Panc1 (cell line): ENCODE measurements at regions not wholly inside any gene's neighbourhood (a gene's known extent, or its start where the extent isn't known, plus 50 kb on each side); places are given as distances from the start of the nearest gene placed in this dataset.

Experiments used
- ATAC-seq: fragments of 200-7000 bp; cut with Tn5 transposase; 2 replicates; pipeline ENCODE4 v1.9.1; 2020; ENCODE audit warnings: mild to moderate bottlenecking, moderate library complexity
- BruUV-seq: library from RNA; stranded (reverse); fragments of 400-500 nt; replicated peaks from 2 replicates; lab custom pipeline; 2021; lab: Mats Ljungman, UMichigan
- CTCF ChIA-PET: fragments of 300-600 bp; sonication (Branson Sonifier 250); formaldehyde crosslinking; loops from one replicate; lab custom pipeline; 2022; ENCODE audit warnings: antibody characterized with exemption; lab: Charles Lee
- POLR2A ChIA-PET: fragments of 300-600 bp; sonication (Branson Sonifier 250); formaldehyde crosslinking; loops from one replicate; lab custom pipeline; 2022; ENCODE audit warnings: antibody characterized with exemption; lab: Charles Lee
- DNase-seq: peaks from one replicate; pipeline ENCODE4 v3.0.0-alpha.2; 2010; ENCODE audit warnings: low read depth, low spot score
- H3K27ac ChIP-seq: 2 replicates; pipeline ENCODE4 v1.5.1; 2011; ENCODE audit warnings: mild to moderate bottlenecking, low read length, inconsistent platforms
- H3K27me3 ChIP-seq: fragments of 200-500 bp; sonication (Bioruptor generic); 2 replicates; pipeline ENCODE4 v1.6.0; 2014; ENCODE audit warnings: low read length, inconsistent platforms; ENCODE audit not compliant: control insufficient read depth, insufficient read depth
- H3K36me3 ChIP-seq: fragments of 200-500 bp; sonication (Bioruptor generic); 2 replicates; pipeline ENCODE4 v1.5.1; 2014; ENCODE audit warnings: inconsistent platforms, mild to moderate bottlenecking, low read length, moderate library complexity; ENCODE audit not compliant: control insufficient read depth, insufficient read depth
- H3K4me1 ChIP-seq: 2 replicates; pipeline ENCODE4 v1.5.1; 2011; ENCODE audit warnings: inconsistent platforms, mild to moderate bottlenecking, low read length, moderate library complexity; ENCODE audit not compliant: control insufficient read depth, insufficient read depth
- H3K4me3 ChIP-seq, 2 experiments: 2 replicates each; pipeline ENCODE4 v1.5.1; 2011 to 2012; ENCODE audit warnings: low read depth in 2 of 2, low read length in 2 of 2, mild to moderate bottlenecking in 2 of 2, inconsistent platforms in 1 of 2, moderate library complexity in 1 of 2
- H3K9me3 ChIP-seq: fragments of 200-500 bp; sonication (Bioruptor generic); 2 replicates; pipeline ENCODE4 v1.5.1; 2014; ENCODE audit warnings: low read depth, mild to moderate bottlenecking, inconsistent platforms, low read length, moderate library complexity; ENCODE audit not compliant: control insufficient read depth, insufficient read depth
- CTCF ChIP-seq: fragments of 450-650 bp; IDR thresholded peaks from 2 replicates; pipeline ENCODE4 v1.5.1; 2017; ENCODE audit warnings: mild to moderate bottlenecking
- POLR2AphosphoS5 ChIP-seq: IDR thresholded peaks from 2 replicates; pipeline ENCODE4 v1.6.1; 2012; ENCODE audit warnings: mild to moderate bottlenecking, low read depth, low read length, moderate library complexity
- REST ChIP-seq, 2 experiments: IDR thresholded peaks; 2 replicates each; pipeline ENCODE4 v1.6.1; 2011 to 2012; ENCODE audit warnings: low read depth in 2 of 2, control low read depth in 1 of 2, low read length in 1 of 2, mild to moderate bottlenecking in 1 of 2, moderate library complexity in 1 of 2; ENCODE audit not compliant: insufficient read depth in 1 of 2
- SIN3A ChIP-seq: IDR thresholded peaks from 2 replicates; pipeline ENCODE4 v1.6.1; 2012; ENCODE audit warnings: low read depth, mild to moderate bottlenecking, low read length, moderate library complexity, borderline replicate concordance; ENCODE audit not compliant: insufficient read depth
- TCF7L2 ChIP-seq: IDR thresholded peaks from 2 replicates; pipeline ENCODE4 v1.6.1; 2011; ENCODE audit warnings: mild to moderate bottlenecking, low read depth, low read length, inconsistent platforms
- in situ Hi-C: cut with HindIII; loops from 2 replicates; pipeline ENCODE4 v1.10.0; 2016; ENCODE audit warnings: low sequenced_read_pairs, low pct_unique_long_range_greater_than_20kb
- intact Hi-C: fragments of 100-400 bp; cut with micrococcal nuclease; formaldehyde crosslinking; loops from one replicate; pipeline ENCODE4 v1.10.0; 2022; ENCODE audit not compliant: unreplicated experiment

DNA sequence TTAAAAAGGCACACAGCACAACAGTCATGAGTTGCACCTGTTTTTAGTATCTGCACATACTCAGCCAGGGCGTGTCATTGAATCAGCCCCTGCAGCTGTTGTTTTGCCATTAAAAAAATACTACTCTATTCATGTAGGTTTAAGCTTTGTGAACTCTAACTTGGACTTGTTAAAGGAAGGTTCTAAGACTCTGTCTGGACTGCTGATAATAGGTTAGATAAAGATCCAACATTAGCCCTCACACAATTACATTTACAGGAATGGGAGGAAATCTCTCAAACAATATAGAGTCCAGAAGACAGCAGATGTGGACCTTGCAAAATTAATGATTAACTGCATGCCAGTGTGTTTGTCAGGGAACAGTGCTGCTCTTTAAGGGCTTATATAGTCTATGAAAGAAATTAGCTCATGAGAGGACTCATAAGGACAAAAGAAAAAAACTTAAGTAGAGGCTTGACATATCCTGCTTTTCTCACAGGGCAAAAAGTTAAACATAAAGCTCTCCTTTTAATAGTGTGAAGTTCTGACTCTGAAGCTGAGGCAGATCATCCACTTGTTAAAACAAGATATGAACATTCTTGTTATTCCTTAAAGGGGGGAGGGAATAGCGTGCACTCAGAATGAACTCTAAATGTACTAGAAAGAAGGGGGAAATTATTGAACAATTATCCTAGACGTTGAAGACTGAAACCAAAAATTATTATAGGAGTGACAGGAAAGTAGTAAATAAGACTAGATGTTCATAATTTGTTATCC lies 243.6 kb downstream of the NDFIP2 start:
- ATAC-seq (no peak), DNase-seq (no peak)
- BruUV-seq = no TSS peak
- in situ Hi-C loops = no loop called here
- CTCF ChIA-PET = no interaction called here
- H3K4me1 ChIP-seq = no peaks in the 10 kb centered on the region
- H3K27me3 ChIP-seq = no peaks in the 10 kb centered on the region
- H3K9me3 ChIP-seq = no peaks in the 10 kb centered on the region
- no peak overlapping the region for H3K4me3 ChIP-seq
- TF ChIP-seq TCF7L2 (no peak), POLR2AphosphoS5 (no peak)
- no peaks in the 10 kb centered on the region for H3K36me3 ChIP-seq
- H3K27ac ChIP-seq = no peak overlapping the region
- intact Hi-C loops = no loop called here
- POLR2A ChIA-PET = no interaction called here

- in situ Hi-C loops = no loop called here
- H3K9me3 ChIP-seq = no peaks in the 10 kb centered on the region
- ChIA-PET POLR2A (no interaction called here), CTCF (no interaction called here)
- ATAC-seq = no peak
- no peaks in the 10 kb centered on the region for H3K4me1 ChIP-seq
- DNase-seq = no peak
- no peaks in the 10 kb centered on the region for H3K36me3 ChIP-seq
- no peak for TF ChIP-seq REST (IDR thresholded peaks at IDR 0.05; ENCODE audit: insufficient read depth in 1 of 2, low read depth in 2 of 2, low read length in 1 of 2)
- TF ChIP-seq TCF7L2 = no peak
- TF ChIP-seq CTCF = no peak
- no peak for TF ChIP-seq POLR2AphosphoS5
- TF ChIP-seq SIN3A = no peak
- H3K27me3 ChIP-seq = no peaks in the 10 kb centered on the region
- BruUV-seq = no TSS peak
- no peak overlapping the region for H3K27ac ChIP-seq
- H3K4me3 ChIP-seq = no peak overlapping the region
- intact Hi-C loops = no loop called here
These were observed 242.6 kb downstream of the NDFIP2 start for GRCh38 chr13:79723519-79724024.

GRCh38 chr13:79722885-79723445 lies 242.0 kb downstream of the NDFIP2 start:
- intact Hi-C loops (no loop called here), in situ Hi-C loops (no loop called here)
- H3K4me1 ChIP-seq = no peaks in the 10 kb centered on the region
- no peak overlapping the region for H3K4me3 ChIP-seq
- ATAC-seq = no peak
- H3K27ac ChIP-seq = no peak overlapping the region
- BruUV-seq = no TSS peak
- POLR2A ChIA-PET = no interaction called here
- no peak for TF ChIP-seq CTCF
- TF ChIP-seq REST (IDR thresholded peaks at IDR 0.05; ENCODE audit: insufficient read depth in 1 of 2, low read depth in 2 of 2, low read length in 1 of 2) = no peak
- TF ChIP-seq TCF7L2 = no peak
- no peak for TF ChIP-seq POLR2AphosphoS5
- no peak for TF ChIP-seq SIN3A
- no peaks in the 10 kb centered on the region for H3K27me3 ChIP-seq
- DNase-seq = no peak
- H3K36me3 ChIP-seq = no peaks in the 10 kb centered on the region
- CTCF ChIA-PET = no interaction called here
- no peaks in the 10 kb centered on the region for H3K9me3 ChIP-seq
